AG09309 (cell line): ENCODE measurements at regions not wholly inside any gene's neighbourhood (a gene's known extent, or its start where the extent isn't known, plus 50 kb on each side); places are given as distances from the start of the nearest gene placed in this dataset.
A peak's percentile ranks its signal among the peaks of the same experiment; 100 is the strongest.

Experiments
- DNase-seq: peaks from one replicate; pipeline ENCODE4 v3.0.0-alpha.2; 2010; ENCODE audit warnings: low read depth
- H3K4me3 ChIP-seq: 2 replicates; pipeline ENCODE4 v1.5.1; 2011; ENCODE audit warnings: mild to moderate bottlenecking, low read depth, low read length, moderate library complexity; ENCODE audit not compliant: control insufficient read depth
- CTCF ChIP-seq: IDR thresholded peaks from 2 replicates; pipeline ENCODE4 v1.5.1; 2011; ENCODE audit warnings: mild to moderate bottlenecking, low read depth, low read length, inconsistent platforms; ENCODE audit not compliant: insufficient read depth, control insufficient read depth; ENCODE audit errors: missing control alignments

GRCh38 chrX:23589496-23589895 lies 77.8 kb upstream of the PRDX4 start:
- no peak overlapping the region for H3K4me3 ChIP-seq
- DNase-seq: no peak
- no peak for TF ChIP-seq CTCF

- DNase-seq: no peak
- no peak overlapping the region for H3K4me3 ChIP-seq
- TF ChIP-seq CTCF: no peak
These were observed 74.6 kb upstream of the PRDX4 start for GRCh38 chrX:23592741-23593140.

- DNase-seq: no peak
- no peak for TF ChIP-seq CTCF
- H3K4me3 ChIP-seq: no peak overlapping the region
These were observed 68.7 kb upstream of the PRDX4 start for GRCh38 chrX:23598575-23598974.

GRCh38 chrX:23603501-23603900 lies 63.8 kb upstream of the PRDX4 start:
- no peak overlapping the region for H3K4me3 ChIP-seq
- no peak for DNase-seq
- no peak for TF ChIP-seq CTCF

- TF ChIP-seq CTCF: no peak
These were observed 56.8 kb upstream of the PRDX4 start for GRCh38 chrX:23610495-23610894.

GRCh38 chrX:23612846-23613245 lies 54.4 kb upstream of the PRDX4 start:
- H3K4me3 ChIP-seq: no peak overlapping the region
- DNase-seq: no peak
- no peak for TF ChIP-seq CTCF

More at GRCh38 chrX:23610495-23610894, 56.8 kb upstream of the PRDX4 start:
- no peak for DNase-seq
- H3K4me3 ChIP-seq: no peak overlapping the region

GRCh38 chrX:23616361-23616760 lies 50.9 kb upstream of the PRDX4 start:
- TF ChIP-seq CTCF: peak; percentile 69
- H3K4me3 ChIP-seq: no peak overlapping the region
- DNase-seq: peak; percentile 4
